Keratinocyte (primary cell): ENCODE measurements at regions not wholly inside any gene's neighbourhood (a gene's known extent, or its start where the extent isn't known, plus 50 kb on each side); places are given as distances from the start of the nearest gene placed in this dataset.

ENCODE experiments used
- DNase-seq: peaks from one replicate; pipeline ENCODE4 v3.0.0-alpha.2; 2011; ENCODE audit warnings: low read depth, missing footprints, low spot score
- FAIRE-seq: peaks from 2 replicates; lab custom pipeline; 2011; peaks lifted over from hg19 to GRCh38; lab: Jason Lieb, UNC
- H2AFZ ChIP-seq: 2 replicates; pipeline ENCODE4 v1.6.0; 2012; ENCODE audit warnings: low read length, control low read depth, inconsistent platforms; ENCODE audit not compliant: control insufficient read depth
- H3K27ac ChIP-seq: 2 replicates; pipeline ENCODE4 v1.5.1; 2011; ENCODE audit warnings: low read length; ENCODE audit not compliant: control insufficient read depth, insufficient read depth
- H3K27me3 ChIP-seq: 3 replicates; pipeline ENCODE4 v1.6.0; 2011; ENCODE audit warnings: low read length; ENCODE audit not compliant: control insufficient read depth, insufficient read depth; ENCODE audit errors: extremely low read depth
- H3K36me3 ChIP-seq, 2 experiments: 2 replicates in 1 of 2; 3 replicates in 1 of 2; pipeline ENCODE4 v1.5.1; 2011; ENCODE audit warnings: low read length in 2 of 2, mild to moderate bottlenecking in 1 of 2; ENCODE audit not compliant: control insufficient read depth in 2 of 2, insufficient read depth in 2 of 2; ENCODE audit errors: extremely low read depth in 1 of 2
- H3K4me1 ChIP-seq: 3 replicates; pipeline ENCODE4 v1.5.1; 2011; ENCODE audit warnings: low read length; ENCODE audit not compliant: control insufficient read depth, insufficient read depth; ENCODE audit errors: extremely low read depth
- H3K4me2 ChIP-seq: 3 replicates; pipeline ENCODE4 v1.6.0; 2011; ENCODE audit warnings: low read depth, low read length; ENCODE audit not compliant: control insufficient read depth, insufficient read depth; ENCODE audit errors: extremely low read depth
- H3K4me3 ChIP-seq, 3 experiments: fragments of 200-600 bp in 1 of 3; sonication (generic) in 1 of 3; 2 replicates in 2 of 3; 3 replicates in 1 of 3; pipeline ENCODE4 v1.5.1; 2011 to 2016; ENCODE audit warnings: low read length in 3 of 3, mild to moderate bottlenecking in 3 of 3, control low read depth in 2 of 3, inconsistent platforms in 1 of 3, low read depth in 1 of 3, mixed read lengths in 1 of 3, mixed run types in 1 of 3, moderate library complexity in 1 of 3; ENCODE audit not compliant: control insufficient read depth in 2 of 3, insufficient read depth in 2 of 3; ENCODE audit errors: extremely low read depth in 1 of 3
- H3K79me2 ChIP-seq: 2 replicates; pipeline ENCODE4 v1.6.0; 2012; ENCODE audit warnings: low read length; ENCODE audit not compliant: control insufficient read depth, insufficient read depth
- H3K9ac ChIP-seq: 3 replicates; pipeline ENCODE4 v1.6.0; 2011; ENCODE audit warnings: low read length; ENCODE audit not compliant: control insufficient read depth, insufficient read depth; ENCODE audit errors: extremely low read depth
- H3K9me1 ChIP-seq: 3 replicates; pipeline ENCODE4 v1.6.0; 2011; ENCODE audit warnings: low read length; ENCODE audit not compliant: control insufficient read depth, insufficient read depth; ENCODE audit errors: extremely low read depth
- H3K9me3 ChIP-seq: 2 replicates; pipeline ENCODE4 v1.5.1; 2012; ENCODE audit warnings: low read depth, low read length; ENCODE audit not compliant: control insufficient read depth
- H4K20me1 ChIP-seq: 3 replicates; pipeline ENCODE4 v1.6.0; 2011; ENCODE audit warnings: low read length; ENCODE audit not compliant: control insufficient read depth, insufficient read depth; ENCODE audit errors: extremely low read depth
- CTCF ChIP-seq, 3 experiments: IDR thresholded peaks in 1 of 3; conservative IDR thresholded peaks in 1 of 3; optimal IDR thresholded peaks in 1 of 3; 2 replicates in 2 of 3; 3 replicates in 1 of 3; pipeline versions ENCODE3 to v1.5.1; 2011; ENCODE audit warnings: low read length in 3 of 3, mild to moderate bottlenecking in 3 of 3, moderate library complexity in 2 of 3, control low read depth in 1 of 3, inconsistent platforms in 1 of 3; ENCODE audit not compliant: insufficient read depth in 2 of 3; ENCODE audit errors: extremely low read depth in 1 of 3
- EZH2 ChIP-seq: IDR thresholded peaks from one replicate; pipeline ENCODE4 v1.6.1; 2012; ENCODE audit warnings: inconsistent platforms, mild to moderate bottlenecking, low read length, moderate library complexity
- dilution Hi-C: fragments of 300-500 bp; cut with MboI; formaldehyde crosslinking; loops from one replicate; pipeline ENCODE4 v1.7.0; 2020; ENCODE audit warnings: low sequenced_read_pairs; ENCODE audit not compliant: extremely low pct_ligation_motif_present

DNA sequence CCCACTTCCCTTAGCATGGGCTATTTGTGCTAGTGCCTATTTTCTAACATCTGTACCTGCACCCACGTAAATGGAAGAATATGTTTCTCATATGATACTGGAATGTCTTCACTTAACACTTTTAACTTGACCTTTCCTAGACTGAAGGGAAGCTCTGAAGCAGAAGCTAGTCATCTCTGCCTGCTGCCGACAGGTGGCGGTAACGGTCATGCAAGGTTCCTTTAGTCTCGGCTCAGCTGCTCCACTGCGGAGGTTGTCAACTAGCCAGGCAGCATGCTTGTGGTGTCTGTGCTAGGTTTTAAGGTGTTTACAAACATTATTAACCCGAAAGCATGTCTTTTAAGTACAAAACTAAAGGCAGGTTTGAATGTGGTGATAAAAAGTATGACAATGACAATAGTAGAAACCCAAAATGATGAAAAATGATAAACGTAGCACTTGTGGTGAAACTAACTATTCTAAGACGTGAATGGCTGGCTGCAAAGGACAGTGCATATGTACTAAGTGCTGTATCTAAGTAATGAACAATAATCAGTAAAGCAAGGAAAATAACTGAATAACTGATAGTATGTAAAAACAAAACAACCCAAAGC lies 117.2 kb downstream of the GRIN2B start:
- H3K36me3 ChIP-seq: no peaks in the 10 kb centered on the region
- dilution Hi-C loops: no loop called here
- no peak overlapping the region for H2AFZ ChIP-seq
- H3K27ac ChIP-seq: no peak overlapping the region
- DNase-seq (peak; percentile 45), FAIRE-seq (peak; percentile 78)
- TF ChIP-seq CTCF (optimal IDR thresholded peaks at IDR 0.05 in 1 of 3, IDR thresholded peaks at IDR 0.05 in 1 of 3, conservative IDR thresholded peaks at IDR 0.05 in 1 of 3; ENCODE audit: extremely low read depth in 1 of 3, insufficient read depth in 2 of 3, low read length in 3 of 3): peak; percentile 94 to 97 (median 96)
- TF ChIP-seq EZH2: no peak
- no peaks in the 10 kb centered on the region for H3K79me2 ChIP-seq
- H3K4me2 ChIP-seq: no peak overlapping the region
- no peaks in the 10 kb centered on the region for H3K27me3 ChIP-seq
- H3K4me3 ChIP-seq: no peak overlapping the region
- H3K9ac ChIP-seq: no peak overlapping the region
- no peaks in the 10 kb centered on the region for H4K20me1 ChIP-seq
- no peaks in the 10 kb centered on the region for H3K4me1 ChIP-seq
- no peaks in the 10 kb centered on the region for H3K9me3 ChIP-seq
- no peaks in the 10 kb centered on the region for H3K9me1 ChIP-seq

DNA sequence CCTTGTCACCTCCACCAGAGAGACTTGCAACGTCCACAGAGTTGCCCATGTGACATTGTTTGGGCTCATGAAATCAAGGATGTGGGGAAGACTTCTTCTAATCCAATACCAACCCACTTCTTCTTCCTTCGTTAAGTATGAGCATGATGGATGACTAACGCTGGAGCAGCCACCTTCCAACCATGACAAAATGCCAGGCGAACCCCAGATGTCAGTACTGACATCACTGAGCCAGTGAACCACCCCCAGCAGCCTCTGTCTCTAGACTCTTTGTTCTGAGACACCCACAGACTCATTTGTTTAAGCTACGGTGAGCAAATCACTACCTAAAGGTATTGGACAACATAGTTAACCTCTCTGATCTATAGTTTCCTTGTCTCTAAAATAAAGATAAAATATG lies 123.7 kb downstream of the GRIN2B start:
- TF ChIP-seq EZH2: no peak
- no peak for TF ChIP-seq CTCF (optimal IDR thresholded peaks at IDR 0.05 in 1 of 3, IDR thresholded peaks at IDR 0.05 in 1 of 3, conservative IDR thresholded peaks at IDR 0.05 in 1 of 3; ENCODE audit: extremely low read depth in 1 of 3, insufficient read depth in 2 of 3, low read length in 3 of 3)
- H3K9ac ChIP-seq: no peak overlapping the region
- H3K4me2 ChIP-seq: no peak overlapping the region
- H3K4me1 ChIP-seq: no peaks in the 10 kb centered on the region
- H4K20me1 ChIP-seq: no peaks in the 10 kb centered on the region
- H3K9me1 ChIP-seq: no peaks in the 10 kb centered on the region
- no peaks in the 10 kb centered on the region for H3K27me3 ChIP-seq
- H3K4me3 ChIP-seq: no peak overlapping the region
- no peaks in the 10 kb centered on the region for H3K9me3 ChIP-seq
- H3K36me3 ChIP-seq: no peaks in the 10 kb centered on the region
- no peak for FAIRE-seq
- H3K27ac ChIP-seq: no peak overlapping the region
- dilution Hi-C loops: no loop called here
- no peak for DNase-seq
- H2AFZ ChIP-seq: no peak overlapping the region
- H3K79me2 ChIP-seq: no peaks in the 10 kb centered on the region
